ENCODE measurements at regions not wholly inside any gene's neighbourhood (a gene's known extent, or its start where the extent isn't known, plus 50 kb on each side); places are given as distances from the start of the nearest gene placed in this dataset.

DNA sequence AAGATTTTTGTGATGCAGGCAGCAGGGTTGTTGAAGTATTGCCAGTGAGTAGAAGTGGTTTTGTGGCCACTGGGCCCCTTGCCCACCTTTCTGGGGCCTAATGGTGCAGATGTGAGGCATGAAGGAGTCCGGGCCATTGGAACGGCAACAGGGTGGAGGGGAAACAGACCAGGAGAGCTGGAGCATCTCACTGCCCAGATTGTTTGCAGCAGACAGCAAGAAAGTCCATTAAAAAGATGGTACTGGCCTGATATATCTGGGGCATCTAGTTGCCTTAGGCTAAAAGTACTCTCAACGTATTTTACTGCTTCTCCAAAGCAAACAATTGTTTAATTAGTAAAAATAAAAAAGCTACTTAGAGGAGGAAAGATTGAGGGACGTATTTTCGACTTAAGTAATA, 298.4 kb downstream of the SATB1 start:
- Histone ChIP-seq H3K27ac (no peak overlapping the region), H3K9me3 (ENCODE audit: low read depth) (no peaks in the 10 kb centered on the region), H3K36me3 (no peaks in the 10 kb centered on the region), H3K4me3 (no peak overlapping the region), H3K4me1 (ENCODE audit: low read depth) (no peaks in the 10 kb centered on the region), H3K27me3 (no peaks in the 10 kb centered on the region)
- TF ChIP-seq, protein P1, sequence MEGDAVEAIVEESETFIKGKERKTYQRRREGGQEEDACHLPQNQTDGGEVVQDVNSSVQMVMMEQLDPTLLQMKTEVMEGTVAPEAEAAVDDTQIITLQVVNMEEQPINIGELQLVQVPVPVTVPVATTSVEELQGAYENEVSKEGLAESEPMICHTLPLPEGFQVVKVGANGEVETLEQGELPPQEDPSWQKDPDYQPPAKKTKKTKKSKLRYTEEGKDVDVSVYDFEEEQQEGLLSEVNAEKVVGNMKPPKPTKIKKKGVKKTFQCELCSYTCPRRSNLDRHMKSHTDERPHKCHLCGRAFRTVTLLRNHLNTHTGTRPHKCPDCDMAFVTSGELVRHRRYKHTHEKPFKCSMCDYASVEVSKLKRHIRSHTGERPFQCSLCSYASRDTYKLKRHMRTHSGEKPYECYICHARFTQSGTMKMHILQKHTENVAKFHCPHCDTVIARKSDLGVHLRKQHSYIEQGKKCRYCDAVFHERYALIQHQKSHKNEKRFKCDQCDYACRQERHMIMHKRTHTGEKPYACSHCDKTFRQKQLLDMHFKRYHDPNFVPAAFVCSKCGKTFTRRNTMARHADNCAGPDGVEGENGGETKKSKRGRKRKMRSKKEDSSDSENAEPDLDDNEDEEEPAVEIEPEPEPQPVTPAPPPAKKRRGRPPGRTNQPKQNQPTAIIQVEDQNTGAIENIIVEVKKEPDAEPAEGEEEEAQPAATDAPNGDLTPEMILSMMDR (IDR thresholded peaks at IDR 0.05; ENCODE audit: low read depth, low read length), result no peak
- no peak for DNase-seq (ENCODE audit: low read depth in 1 of 2, low spot score in 1 of 2)

DNA sequence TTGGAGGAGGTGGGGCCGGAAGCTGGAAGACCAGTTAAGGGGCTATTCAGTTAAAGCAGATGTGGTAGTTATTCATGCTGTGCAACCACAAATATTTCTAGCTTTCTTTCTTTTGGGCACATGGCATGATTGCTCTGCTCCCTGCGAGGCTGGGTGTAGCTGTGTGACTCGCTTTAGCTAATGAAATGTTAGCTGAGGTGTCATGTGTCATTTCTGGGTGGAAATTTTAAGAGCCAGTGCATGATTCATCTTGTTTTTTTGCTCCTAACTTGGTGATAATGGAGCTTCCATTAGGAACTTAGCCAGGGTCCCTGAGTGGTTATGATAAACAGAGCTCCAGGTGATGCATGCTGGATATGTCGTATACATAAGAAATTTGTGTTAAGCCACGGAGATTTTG, 300.6 kb downstream of the SATB1 start:
- H3K36me3 ChIP-seq, result no peaks in the 10 kb centered on the region
- H3K9me3 ChIP-seq (ENCODE audit: low read depth), result no peaks in the 10 kb centered on the region
- no peak overlapping the region for H3K4me3 ChIP-seq
- H3K4me1 ChIP-seq (ENCODE audit: low read depth), result no peaks in the 10 kb centered on the region
- peak in 1 of 2 donors; percentile 60 for DNase-seq (ENCODE audit: low read depth in 1 of 2, low spot score in 1 of 2)
- no peak overlapping the region for H3K27ac ChIP-seq
- TF ChIP-seq, protein P1 (IDR thresholded peaks at IDR 0.05; ENCODE audit: low read depth, low read length), result no peak
- no peaks in the 10 kb centered on the region for H3K27me3 ChIP-seq

DNA sequence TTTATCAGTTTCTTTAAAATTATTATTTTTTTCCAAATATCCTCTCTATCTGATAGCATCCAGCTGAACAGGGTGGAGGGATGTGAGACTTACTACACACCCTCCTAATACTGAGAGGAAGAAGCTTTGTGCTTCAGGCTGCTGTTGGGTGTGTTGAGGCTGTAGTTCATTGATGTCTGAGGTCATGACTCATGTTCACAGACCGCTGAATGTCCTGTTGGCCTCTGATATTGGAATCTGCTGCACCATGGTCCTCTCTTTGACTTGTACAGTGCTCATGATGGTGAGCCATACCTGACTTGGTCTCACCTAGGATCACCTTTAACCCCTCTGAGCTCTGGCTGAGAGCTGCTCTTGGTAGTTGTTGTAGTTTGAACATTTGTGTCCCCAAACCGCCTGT, 302.9 kb downstream of the SATB1 start:
- H3K9me3 ChIP-seq (ENCODE audit: low read depth), result no peaks in the 10 kb centered on the region

DNA sequence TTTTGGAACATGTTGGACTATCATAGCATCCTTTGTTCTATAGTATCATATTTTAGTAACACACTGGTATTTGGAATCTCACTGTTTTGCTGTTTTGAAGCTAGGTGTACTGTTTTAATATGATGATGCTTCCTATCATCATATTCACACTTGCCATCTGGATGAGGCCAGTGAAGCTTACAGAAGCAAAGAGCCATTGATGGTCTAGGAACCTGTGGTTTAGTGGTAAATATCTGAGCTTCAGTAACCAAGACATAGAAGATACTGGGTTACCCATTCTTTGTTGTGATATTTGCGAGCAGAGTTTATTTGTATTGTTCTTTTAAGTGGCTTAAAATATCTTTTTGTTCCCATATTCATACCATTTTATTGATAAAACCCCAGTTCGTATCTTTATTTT, 304.1 kb downstream of the SATB1 start:
- Histone ChIP-seq H3K4me1 (ENCODE audit: low read depth) (no peaks in the 10 kb centered on the region), H3K27ac (no peak overlapping the region), H3K27me3 (no peaks in the 10 kb centered on the region), H3K4me3 (no peak overlapping the region), H3K9me3 (ENCODE audit: low read depth) (no peaks in the 10 kb centered on the region), H3K36me3 (no peaks in the 10 kb centered on the region)
- no peak for DNase-seq (ENCODE audit: low read depth in 1 of 2, low spot score in 1 of 2)
- TF ChIP-seq, protein P1 (IDR thresholded peaks at IDR 0.05; ENCODE audit: low read depth, low read length), result no peak

More for the DNA sequence above, 302.9 kb downstream of the SATB1 start:
- no peaks in the 10 kb centered on the region for H3K36me3 ChIP-seq
- H3K27me3 ChIP-seq, result no peaks in the 10 kb centered on the region
- no peak overlapping the region for H3K4me3 ChIP-seq
- no peak for DNase-seq (ENCODE audit: low read depth in 1 of 2, low spot score in 1 of 2)
- TF ChIP-seq, protein P1 (IDR thresholded peaks at IDR 0.05; ENCODE audit: low read depth, low read length), result no peak
- H3K27ac ChIP-seq, result no peak overlapping the region
- no peaks in the 10 kb centered on the region for H3K4me1 ChIP-seq (ENCODE audit: low read depth)

DNA sequence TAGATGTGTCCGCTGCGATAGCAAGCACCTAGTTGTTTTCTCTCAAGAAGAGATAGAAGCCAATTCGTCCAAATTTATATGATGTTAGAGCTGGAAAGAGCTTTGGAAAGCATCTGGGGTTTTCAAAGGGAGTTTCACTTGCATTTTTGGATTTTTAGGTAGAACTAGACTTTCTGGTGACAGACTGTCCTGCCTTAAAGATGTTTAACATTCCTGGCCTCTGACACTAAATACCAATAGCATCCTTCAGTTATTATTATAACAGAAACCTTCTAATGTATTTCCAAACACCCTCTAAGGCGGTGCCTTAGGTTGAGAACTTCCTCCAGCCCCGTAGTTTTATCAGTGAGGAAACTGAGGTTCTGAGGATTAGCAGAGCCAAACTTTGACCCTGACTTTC, 305.3 kb downstream of the SATB1 start:
- H3K4me3 ChIP-seq, result no peak overlapping the region
- H3K4me1 ChIP-seq (ENCODE audit: low read depth), result no peaks in the 10 kb centered on the region
- H3K27me3 ChIP-seq, result no peaks in the 10 kb centered on the region
- H3K36me3 ChIP-seq, result no peaks in the 10 kb centered on the region
- no peak for DNase-seq (ENCODE audit: low read depth in 1 of 2, low spot score in 1 of 2)
- no peak overlapping the region for H3K27ac ChIP-seq
- TF ChIP-seq, protein P1 (IDR thresholded peaks at IDR 0.05; ENCODE audit: low read depth, low read length), result no peak
- H3K9me3 ChIP-seq (ENCODE audit: low read depth), result no peaks in the 10 kb centered on the region

DNA sequence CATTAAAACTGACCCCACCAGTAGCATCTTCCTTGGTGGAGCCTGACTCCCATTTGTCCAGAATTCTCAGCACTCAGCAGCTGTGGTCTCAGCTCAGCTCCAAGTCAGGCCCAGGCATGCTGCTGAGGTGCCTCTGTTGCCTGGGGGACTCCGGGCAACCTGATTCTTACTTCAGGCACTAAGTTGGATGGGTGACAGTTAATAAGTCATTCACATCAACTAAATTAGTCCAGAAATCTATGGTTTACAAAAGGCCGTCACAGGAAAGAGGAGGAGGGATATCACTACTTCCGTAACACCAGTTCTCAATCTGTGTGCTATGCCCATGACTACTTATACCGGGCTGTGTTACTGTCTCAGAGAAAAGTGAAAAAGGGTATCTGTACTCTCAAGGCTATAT, 310.2 kb downstream of the SATB1 start:
- no peaks in the 10 kb centered on the region for H3K27me3 ChIP-seq
- no peaks in the 10 kb centered on the region for H3K9me3 ChIP-seq (ENCODE audit: low read depth)
- TF ChIP-seq, protein P1 (IDR thresholded peaks at IDR 0.05; ENCODE audit: low read depth, low read length), result no peak
- H3K27ac ChIP-seq, result no peak overlapping the region
- no peaks in the 10 kb centered on the region for H3K4me1 ChIP-seq (ENCODE audit: low read depth)
- H3K36me3 ChIP-seq, result no peaks in the 10 kb centered on the region
- no peak for DNase-seq (ENCODE audit: low read depth in 1 of 2, low spot score in 1 of 2)
- no peak overlapping the region for H3K4me3 ChIP-seq

All from cardiac muscle cell (in vitro differentiated cells and primary cell).